K562 (cell line): ENCODE measurements at regions not wholly inside any gene's neighbourhood (a gene's known extent, or its start where the extent isn't known, plus 50 kb on each side); places are given as distances from the start of the nearest gene placed in this dataset.

Source experiments
- NONO ChIP-seq, 2 experiments: fragments of 200-400 bp in 1 of 2; fragments of 450-650 bp in 1 of 2; formaldehyde crosslinking in 1 of 2; IDR thresholded peaks; 2 replicates each; pipeline ENCODE4 v1.6.1; 2017; ENCODE audit warnings: low read depth in 2 of 2, mild to moderate bottlenecking in 2 of 2, moderate library complexity in 2 of 2, low read length in 1 of 2
- POLR2B ChIP-seq: fragments of 450-650 bp; IDR thresholded peaks from 2 replicates; pipeline ENCODE4 v1.6.1; 2018; ENCODE audit warnings: low read depth; ENCODE audit not compliant: partially characterized antibody
- ZFP1 ChIP-seq: fragments of 450-650 bp; formaldehyde crosslinking; IDR thresholded peaks from 2 replicates; pipeline ENCODE4 v1.4.0; 2020; ENCODE audit warnings: mild to moderate bottlenecking, mixed read lengths
- ZNF318 ChIP-seq, 2 experiments: fragments of 450-650 bp; IDR thresholded peaks; 2 replicates each; pipeline ENCODE4 v1.6.1; 2016; ENCODE audit warnings: mild to moderate bottlenecking in 2 of 2, borderline replicate concordance in 1 of 2, low read depth in 1 of 2, moderate library complexity in 1 of 2

- TF ChIP-seq ZNF318 (IDR thresholded peaks at IDR 0.05; ENCODE audit: borderline replicate concordance in 1 of 2, low read depth in 1 of 2) (no peak), ZFP1 (no peak), NONO (IDR thresholded peaks at IDR 0.05; ENCODE audit: low read depth in 2 of 2, low read length in 1 of 2) (no peak), POLR2B (no peak)
Observed at GRCh38 chr5:6829150-6829784, 116.0 kb downstream of the TENT4A start (continued).
